HG02973 (cell line): ENCODE measurements at regions not wholly inside any gene's neighbourhood (a gene's known extent, or its start where the extent isn't known, plus 50 kb on each side); places are given as distances from the start of the nearest gene placed in this dataset.
"Not testable (repeated sequence)": the region's sequence is repeated elsewhere in the genome, so short reads cannot be mapped to it uniquely, and the experiment has no call there.

Source experiments
- ATAC-seq: cut with Tn5 transposase; IDR thresholded peaks from one replicate; pipeline ENCODE4 v1.9.1; 2021; ENCODE audit warnings: moderate library complexity; ENCODE audit not compliant: unreplicated experiment

DNA sequence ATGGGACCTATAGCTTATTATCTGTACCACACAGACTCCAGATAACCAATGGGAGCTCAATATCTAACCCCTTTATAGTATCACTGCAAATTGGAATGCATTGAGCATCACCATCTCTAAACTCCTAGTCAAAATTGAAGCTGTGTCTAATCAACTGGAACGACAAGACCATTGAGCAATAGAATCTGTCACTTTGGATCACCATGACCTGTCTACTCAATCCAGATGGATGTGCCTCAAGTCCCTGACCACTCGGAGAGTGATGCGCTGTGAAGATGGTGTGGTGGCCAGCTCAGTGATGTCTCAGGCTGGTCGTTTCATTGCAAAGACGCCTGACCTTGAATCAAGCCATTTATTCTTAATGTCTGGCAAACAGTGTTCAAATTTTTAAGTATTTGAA lies 160.5 kb downstream of the SEMA6D start:
- ATAC-seq, result no peak

DNA sequence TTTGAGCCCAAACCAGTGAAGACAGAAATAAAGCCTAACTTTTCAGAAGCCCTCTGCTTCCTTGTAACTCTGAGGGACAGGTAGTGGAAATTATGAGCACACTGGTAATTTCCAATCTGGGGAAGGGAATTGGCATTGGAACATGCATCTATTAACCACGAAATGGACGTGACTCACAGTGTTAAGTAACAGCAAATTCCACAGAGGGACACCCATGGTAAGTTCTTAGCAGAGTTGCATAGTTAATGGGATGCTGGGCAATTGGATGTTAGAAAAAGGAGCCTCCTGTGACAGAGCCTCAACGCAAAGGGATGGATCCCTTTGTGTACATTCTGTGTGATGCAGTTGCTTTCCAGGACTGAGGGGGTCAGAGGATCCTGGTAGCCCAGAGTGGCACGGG lies 168.6 kb downstream of the SEMA6D start:
- ATAC-seq, result no peak

- no peak for ATAC-seq
Measured at GRCh38 chr15:47887241-47887800, 170.0 kb downstream of the SEMA6D start.

GRCh38 chr15:47888385-47889100 lies 171.2 kb downstream of the SEMA6D start:
- no peak for ATAC-seq

DNA sequence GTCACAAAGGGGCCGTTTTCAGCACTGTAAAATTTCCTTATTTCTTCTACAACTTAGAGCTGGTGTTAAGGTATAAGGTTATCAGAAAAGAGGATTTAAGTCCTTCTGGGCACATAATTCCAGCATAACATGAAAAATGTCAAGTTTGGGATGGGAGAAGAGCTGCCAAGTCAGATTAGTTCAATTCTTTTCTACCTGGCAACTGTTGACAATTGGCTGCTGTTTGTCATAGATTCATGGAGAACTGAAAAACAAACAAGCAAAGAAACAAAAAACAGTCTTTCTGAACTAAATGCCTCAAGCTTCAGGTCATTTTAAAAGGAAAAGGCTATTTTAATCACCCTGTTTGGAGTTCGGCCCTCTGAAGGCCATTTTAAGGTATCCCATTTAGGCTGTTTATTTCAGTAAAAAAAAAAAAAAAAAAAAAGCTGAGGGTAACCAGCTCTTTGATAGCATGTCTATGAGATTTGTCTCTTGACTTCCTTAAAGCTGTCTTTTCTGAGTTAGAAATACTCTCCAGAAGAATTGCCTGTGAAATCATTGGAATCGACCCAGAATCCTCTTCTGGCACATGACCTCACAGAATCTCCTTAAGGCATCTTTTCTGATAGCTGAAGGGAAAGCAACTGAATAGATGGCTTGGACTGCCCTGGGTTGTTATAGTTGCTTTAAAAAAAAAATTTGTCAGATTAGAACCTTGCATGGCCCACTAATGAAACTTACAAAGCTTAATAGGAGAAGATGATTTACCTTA lies 173.3 kb downstream of the SEMA6D start:
- ATAC-seq, result no peak

DNA sequence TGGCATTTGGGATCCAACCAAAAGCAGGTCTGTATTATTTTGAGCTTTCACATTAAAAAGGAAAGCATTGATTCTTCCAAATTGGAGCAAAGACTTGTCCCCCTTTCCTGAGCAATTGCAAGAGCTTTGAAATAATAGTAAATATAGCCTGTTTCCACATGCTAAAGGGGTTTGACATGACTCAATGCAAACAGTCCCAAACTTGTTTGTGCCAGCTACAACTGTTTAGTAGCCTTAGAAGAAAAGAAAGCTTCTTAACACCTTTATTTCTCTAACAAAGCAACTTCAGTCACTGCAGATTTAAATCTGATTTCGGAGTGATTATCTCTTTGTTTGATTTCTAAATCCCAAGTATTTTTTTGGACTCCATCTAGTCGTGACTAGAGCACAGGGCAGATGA lies 180.2 kb downstream of the SEMA6D start:
- ATAC-seq, result no peak

DNA sequence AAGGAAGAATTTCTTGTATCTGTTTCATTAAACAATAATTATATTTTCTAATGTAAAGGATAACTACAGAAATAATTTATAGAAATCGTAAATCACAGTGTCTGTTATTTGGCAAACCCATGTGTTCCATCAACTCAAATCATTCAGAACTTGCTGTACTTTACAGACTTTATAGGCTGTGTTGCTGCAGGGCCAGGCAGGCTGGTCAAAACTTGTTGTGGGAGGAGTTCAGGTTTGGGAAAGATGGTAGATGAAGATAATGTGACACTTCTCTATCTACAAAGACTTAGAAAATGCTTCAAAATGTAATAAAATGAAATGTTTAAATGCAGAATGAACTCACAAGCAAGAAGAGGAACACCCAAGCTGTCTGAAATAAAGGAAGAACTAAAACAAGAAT lies 183.4 kb downstream of the SEMA6D start:
- no peak for ATAC-seq

DNA sequence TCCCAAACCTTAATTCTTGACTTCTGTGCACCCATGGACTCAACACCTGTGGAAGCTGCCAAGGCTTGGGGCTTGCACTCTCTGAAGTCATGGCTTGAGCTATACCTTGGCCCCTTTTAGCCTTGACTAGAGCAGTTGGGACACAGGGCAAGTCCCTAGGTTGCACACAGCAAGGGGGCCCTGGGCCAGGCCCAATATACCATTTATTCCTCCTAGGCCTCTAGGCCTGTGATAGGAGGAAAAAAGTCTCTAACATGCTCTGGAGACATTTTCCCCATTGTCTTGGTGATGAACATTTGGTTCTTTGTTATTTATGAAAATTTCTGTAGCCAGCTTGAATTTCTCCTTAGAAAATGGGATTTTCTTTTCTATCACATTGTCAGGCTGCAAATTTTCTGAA lies 186.1 kb downstream of the SEMA6D start:
- ATAC-seq, result no peak

DNA sequence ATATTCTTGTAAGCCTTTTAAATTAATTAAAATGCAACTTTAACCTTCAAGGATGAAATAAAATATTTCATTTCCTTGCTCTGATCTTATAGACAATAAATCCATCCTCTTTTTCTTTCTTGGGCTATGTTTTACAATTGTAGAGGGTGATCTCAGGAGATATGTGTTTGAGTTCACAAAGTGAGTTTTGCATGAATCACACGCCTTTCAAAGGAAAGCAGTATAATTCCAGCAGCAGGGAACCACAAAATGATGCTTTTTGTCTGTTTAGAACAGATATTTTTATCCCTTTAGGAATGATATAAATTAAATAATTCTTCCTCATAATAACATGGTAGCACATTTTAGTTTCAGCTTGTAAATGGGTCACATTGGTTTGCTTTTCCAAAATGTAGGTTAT lies 191.2 kb downstream of the SEMA6D start:
- ATAC-seq, result no peak

- ATAC-seq, result no peak
Measured at GRCh38 chr15:47908950-47909670, 191.8 kb downstream of the SEMA6D start.

DNA sequence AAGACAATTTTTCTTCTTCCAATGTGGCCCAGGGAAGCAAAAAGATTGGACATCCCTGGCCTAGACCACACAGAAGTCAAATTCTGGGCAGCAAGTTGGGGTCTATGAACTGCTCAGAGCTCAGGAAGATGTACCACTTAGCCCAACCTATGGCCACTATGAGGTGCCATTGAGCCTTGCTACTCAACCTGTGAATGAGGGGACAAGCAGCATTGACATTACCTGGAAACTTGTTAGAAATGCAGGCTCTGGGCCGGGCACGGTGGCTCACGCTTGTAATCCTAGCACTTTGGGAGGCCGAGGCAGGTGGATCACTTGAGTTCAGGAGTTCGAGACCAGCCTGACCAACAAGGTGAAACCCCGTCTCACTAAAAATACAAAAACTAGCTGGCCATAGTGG lies 195.6 kb downstream of the SEMA6D start:
- not testable (repeated sequence) for ATAC-seq

DNA sequence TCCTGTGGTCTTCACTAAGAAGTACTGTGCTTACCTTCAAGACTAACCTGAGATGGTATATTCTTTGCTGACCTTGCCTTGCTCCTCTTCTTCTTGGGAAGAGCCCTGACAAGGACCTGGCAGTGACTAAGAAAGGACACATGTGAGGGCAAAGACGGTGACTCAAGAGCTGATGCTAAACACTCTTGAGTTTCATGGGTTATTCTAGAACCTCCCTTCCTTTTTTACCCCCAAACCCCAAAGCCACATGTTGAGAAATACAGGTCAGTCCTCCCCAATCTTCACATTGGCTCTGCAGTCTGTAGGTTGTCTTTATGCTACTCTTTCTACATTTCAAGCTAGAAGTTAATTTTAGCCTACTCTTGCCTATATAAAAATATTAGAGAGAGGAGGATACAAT lies 200.6 kb downstream of the SEMA6D start:
- ATAC-seq, result no peak

DNA sequence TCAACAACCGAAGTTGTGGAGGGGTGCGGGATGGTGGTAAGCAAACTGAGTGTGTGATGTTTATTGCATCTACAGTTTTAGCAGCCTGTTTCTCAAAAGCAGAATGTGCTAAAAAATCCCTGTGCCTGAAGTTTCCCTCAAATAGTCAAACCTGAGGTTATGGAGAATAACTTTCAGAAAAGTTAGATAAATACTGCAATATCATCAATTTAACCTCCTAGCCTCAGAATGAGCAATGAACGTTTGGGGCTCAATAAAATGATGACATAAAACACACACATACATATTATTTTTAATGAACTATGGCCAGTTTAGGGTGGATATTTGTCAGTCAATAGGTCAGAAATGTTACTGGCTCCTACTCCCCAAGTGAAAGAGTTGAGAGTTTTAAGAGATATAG lies 201.6 kb downstream of the SEMA6D start:
- no peak for ATAC-seq

DNA sequence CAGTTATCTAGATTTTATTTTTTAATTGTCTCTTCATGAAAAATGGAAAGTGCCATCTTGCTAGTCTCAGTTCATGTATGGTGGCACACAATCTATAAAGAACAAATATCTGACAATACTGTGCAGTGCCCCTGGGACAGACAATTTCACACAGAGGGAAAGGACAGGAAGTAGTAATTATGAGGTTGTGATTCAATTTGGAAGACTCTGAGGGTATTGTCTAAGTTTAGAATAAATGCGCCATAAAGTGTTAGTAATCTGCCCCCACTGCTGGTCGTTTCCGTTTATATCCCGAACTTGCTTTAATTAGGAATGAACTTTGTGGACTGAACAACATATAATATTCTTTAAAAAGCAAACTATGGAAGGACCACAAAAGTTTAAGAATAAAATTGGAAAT lies 196.4 kb upstream of the SLC24A5 start:
- no peak for ATAC-seq

DNA sequence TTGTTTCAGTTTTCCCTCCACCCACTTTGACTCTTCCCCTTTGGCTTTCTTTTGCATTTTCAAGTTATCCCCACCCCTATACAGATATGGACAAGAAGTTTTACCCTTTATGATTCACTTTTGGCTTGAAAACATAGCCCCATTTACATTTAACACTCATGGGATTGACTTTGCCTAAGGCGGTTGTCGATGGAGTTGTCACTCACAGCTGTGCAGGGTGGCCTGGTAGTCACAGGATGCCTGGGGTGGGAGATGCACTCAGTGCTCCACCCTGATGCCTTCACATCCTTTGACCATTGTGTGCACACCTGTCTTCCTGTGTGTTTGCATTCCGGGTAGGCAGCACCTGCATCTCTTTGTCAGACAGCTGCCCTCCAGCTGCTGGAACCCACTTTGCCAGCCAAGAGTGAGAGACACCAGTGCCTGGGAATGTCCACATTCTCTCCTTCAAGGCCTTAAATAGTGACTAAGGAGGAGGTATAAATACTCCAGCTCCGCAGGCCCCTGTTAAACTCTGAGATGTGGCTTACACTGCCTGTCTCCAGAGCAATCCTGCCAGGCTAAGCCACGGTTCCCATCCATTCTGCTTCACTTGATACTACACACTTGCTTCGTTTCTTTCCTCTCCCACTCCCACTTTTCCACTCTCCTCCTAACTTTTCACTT lies 191.5 kb upstream of the SLC24A5 start:
- no peak for ATAC-seq

DNA sequence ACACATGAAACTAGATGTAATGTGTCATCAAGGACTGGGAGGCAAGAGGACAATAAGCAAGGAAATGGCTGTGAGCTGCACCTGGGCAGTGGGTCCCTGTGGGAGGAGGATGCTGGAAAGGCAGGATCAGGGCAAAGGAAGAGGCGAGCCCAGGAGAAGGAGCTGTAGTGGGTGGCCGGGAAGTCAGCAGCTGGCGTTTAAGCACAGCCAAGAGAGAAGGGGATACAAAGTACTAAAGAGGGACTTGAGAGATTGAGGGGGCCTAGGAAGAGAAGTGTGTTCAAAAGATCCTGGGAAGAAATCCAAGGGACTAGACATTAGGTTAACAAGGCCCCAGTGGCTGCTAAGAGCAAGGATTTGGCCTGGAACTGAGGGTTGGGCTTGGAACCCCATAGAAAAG lies 188.5 kb upstream of the SLC24A5 start:
- no peak for ATAC-seq

GRCh38 chr15:47932951-47933641 lies 187.7 kb upstream of the SLC24A5 start:
- ATAC-seq, result no peak

GRCh38 chr15:47933865-47934264 lies 186.9 kb upstream of the SLC24A5 start:
- ATAC-seq, result no peak

GRCh38 chr15:47934342-47934741 lies 186.4 kb upstream of the SLC24A5 start:
- ATAC-seq, result no peak

- no peak for ATAC-seq
Measured at GRCh38 chr15:47937834-47938233, 183.0 kb upstream of the SLC24A5 start.
